ENCODE measurements at regions not wholly inside any gene's neighbourhood (a gene's known extent, or its start where the extent isn't known, plus 50 kb on each side); places are given as distances from the start of the nearest gene placed in this dataset.
A peak's percentile ranks its signal among the peaks of the same experiment; 100 is the strongest.

DNA sequence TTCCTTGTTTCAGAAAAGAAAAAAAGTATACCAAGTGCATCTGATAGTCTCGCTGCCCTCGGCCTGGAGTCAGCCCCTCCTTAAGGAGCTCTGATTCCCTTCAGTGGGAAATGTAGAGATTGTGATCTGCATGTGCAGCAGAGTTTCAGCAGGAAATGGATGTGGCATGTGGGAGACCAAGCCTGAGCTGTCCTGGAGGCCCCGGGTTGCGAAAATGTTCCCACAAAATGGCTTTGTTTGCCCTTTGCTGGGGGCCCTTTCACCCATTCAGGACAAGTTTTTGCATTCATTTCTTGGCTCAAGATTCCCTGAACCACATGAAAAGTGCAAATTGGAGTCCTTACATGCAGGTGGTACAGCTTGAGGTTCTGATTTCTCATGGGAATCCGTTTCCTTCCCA, 230.9 kb downstream of the GADD45G start:
- DNase-seq (ENCODE audit: low read depth) = no peak

DNA sequence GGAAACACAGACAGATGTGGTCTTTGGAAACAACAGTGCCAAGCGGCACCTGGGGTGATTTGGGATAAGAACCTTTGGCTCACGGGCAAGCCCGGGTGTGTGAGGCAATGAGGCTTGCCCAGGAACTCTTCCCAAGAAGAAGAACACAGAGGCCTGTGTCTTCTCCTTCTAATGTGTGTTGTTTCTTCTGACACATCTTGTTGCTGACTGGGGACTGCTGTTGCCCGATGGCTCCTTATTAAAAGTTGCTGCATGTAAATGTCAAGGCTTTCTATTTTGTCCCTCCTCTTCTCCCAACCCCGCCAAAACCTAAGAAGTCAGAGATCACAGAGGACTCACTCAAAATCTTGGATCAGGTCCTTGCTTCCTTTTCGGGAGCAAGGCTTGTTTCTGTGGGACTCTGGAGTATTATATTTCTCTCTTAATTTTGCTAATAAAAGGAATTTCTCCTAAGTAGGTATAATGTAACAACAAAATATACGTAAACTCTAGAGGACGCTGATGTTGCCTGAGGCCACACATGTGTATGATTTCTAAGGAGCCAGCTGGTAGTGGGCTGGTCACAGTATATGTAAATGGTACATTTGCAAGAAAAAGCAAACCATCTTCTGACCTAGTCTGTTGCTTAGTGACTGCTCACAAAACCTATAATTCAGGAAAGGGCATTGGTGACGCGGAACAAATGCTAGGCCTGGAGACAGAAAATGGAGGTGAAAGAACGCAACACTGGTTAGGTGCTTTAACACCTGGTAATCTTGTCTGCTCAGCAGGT, 232.5 kb downstream of the GADD45G start:
- DNase-seq (ENCODE audit: low read depth) = no peak

DNA sequence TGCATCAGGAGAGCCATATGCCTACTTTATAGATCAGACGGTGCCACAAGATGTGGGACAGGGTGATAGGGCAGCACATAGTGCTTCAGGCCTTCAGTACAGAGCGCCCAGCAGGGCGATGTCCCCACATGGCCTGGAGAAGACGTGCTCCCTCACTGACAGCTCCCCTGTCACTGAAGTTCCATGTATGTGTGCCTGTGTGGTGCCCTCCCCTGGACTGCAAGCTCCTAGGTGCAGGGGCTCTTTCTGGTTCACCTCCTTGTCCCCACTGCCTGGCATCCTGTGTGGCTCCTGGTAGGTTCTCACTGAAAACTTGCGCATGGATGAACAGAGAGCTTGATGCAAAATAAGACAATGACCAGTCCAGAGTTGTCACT, 233.1 kb downstream of the GADD45G start:
- no peak for DNase-seq (ENCODE audit: low read depth)

DNA sequence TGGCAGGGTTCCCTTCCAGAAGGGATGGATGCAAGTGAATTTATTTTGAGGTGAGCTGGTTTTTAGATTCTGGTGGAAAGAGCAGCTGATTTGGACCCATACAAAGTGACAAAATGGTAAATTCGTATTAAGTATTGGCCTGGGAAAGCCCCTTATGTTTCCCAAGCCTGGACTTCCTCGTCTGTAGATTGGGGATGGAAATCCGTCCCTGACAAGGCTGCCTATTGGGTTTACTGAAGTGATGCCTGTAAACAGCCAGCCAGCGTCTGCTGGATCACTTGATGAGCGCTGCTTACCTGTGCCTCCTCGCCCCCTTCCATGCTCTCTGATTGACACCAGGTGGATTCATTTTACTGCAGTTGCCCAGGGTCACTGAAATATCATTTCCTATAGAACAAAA, 233.8 kb downstream of the GADD45G start:
- no peak for DNase-seq (ENCODE audit: low read depth)

DNA sequence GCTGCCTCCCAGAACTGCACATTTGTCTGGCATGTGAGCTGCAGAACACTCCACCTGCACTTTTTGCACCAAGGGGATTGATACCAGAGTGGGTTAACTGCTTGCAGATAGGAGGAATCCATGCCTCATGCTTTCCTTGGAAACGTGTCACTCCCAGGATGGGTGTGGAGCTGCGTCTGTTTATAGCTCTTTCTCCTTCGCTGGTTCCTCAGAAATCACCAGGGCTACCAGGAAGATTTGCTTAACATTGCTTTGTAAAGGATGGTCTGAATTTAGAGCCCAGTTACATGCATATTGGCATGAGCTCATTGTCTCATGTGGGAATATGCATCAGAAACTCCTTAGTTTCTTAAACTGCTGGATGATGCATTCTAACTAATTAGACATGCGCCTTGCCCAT, 234.6 kb downstream of the GADD45G start:
- no peak for DNase-seq (ENCODE audit: low read depth)

DNA sequence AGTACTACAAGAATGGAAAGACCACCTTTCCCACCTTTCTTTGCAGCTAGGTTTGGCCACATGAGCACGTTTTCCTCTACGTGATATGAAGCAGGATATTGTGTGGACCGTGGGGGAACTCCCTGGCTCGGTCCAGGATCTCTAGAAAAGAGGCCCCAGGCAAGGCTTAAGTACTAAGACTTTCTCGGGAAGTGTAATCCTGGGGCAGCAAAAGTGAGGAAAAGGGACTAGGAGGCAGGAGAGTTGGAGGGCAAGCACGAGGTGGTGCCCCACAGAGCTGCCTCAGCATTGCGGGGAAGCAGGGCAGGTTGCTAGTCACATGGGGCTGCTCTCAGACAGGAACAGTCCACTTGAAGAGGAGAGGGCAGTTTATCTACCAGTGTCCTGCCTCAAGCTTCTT, 235.1 kb downstream of the GADD45G start:
- no peak for DNase-seq (ENCODE audit: low read depth)

DNA sequence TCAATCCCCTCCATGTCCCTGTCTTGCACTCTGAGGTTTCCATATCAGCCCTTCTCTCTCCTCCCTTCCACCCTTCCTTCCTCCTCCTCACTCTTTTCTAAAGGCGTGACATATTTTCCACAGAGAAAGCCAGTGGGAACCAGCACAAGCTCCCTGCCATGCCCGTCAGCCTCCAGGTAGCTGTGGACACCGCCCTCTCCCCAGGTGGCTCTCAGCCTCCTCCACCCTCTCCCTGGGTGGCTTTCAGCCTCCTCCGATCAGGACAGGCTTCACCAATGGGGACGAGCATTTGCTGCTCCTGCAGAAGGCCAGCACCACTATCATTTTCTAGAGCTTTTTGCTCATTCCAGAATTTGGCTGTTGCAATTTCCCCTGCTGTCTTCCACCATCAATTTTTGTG, 236.6 kb downstream of the GADD45G start:
- DNase-seq (ENCODE audit: low read depth) = no peak

DNA sequence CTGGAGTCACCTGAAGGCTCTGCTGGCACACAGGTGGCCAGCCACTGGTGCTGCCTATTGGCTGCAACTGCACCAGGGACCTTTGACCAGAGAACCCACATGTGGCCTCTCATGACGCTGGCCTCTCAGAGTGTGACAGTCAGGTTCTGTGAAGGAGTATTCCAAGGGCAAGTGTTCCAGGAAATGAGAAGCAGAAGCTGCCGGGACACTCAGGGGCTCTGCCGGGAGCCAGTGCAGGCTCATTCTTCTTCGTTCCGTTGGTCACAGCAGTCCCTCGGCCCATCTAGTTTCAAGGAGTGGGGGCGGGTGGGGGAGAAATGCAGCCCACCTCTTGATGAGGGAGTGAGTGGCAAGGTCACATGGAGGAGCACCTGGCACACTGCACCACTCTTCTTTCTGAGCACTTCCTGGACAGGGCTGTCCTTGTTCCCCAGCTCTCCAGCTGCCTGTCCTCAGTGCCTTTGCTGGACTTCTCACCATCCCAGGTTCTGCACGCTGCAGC, 237.5 kb downstream of the GADD45G start:
- no peak for DNase-seq (ENCODE audit: low read depth)

DNA sequence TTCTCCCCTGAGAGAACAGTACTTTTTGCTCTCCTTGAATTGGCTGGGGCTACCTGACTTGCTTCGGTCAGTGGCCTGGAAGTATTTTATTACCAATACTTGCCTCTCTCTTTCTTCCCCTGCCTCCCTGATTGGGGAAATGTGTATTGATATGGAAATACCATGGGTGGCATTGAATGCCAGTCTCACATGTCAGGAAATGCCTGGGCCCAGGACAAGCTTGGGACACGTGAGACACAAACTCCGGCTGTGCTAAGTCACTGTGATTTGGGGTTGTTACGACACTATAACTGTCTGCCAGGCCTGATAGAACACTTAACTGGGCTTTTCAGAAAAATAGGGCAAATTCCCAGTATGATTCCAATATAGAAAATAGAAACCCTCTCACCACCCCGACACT, 238.3 kb downstream of the GADD45G start:
- DNase-seq (ENCODE audit: low read depth) = no peak

DNA sequence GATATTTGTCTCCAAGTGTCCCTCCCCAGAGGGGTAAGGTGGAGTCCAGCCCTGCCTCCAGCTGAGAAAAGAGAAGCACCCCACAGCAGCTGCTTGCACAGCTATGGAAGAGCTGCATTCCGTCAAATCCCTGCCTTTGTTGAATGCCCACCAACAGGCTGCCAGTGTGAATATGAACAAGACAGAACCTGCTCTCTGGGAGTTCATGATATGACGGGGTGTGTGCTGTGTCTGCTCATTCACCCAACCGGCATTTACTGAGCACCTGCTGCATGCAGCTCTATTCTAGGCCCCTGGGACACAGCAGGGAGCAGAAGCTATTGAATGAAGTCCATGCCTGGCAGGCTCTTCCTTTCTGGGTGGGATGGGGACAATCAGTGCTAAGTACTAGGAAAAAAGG, 238.8 kb downstream of the GADD45G start:
- no peak for DNase-seq (ENCODE audit: low read depth)

DNA sequence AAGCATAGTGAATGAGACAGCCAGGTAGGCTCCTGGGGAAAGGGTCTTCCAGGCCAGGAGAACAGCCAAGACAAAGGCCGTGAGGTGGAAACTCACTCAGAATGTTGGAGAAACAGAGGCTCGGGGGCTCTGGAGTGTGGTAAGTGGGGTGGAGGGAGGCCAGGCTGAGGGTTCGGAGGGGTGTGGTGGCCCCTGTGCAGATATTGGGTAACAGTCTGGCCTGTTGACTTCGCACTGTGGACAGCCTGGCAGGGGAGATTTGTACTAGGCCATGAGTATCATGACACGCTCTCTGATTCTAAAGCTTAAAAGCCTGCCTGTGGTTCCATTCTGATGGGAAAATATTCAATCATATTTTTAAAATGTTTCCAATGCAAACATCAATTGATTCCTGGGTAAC, 239.3 kb downstream of the GADD45G start:
- no peak for DNase-seq (ENCODE audit: low read depth)

DNA sequence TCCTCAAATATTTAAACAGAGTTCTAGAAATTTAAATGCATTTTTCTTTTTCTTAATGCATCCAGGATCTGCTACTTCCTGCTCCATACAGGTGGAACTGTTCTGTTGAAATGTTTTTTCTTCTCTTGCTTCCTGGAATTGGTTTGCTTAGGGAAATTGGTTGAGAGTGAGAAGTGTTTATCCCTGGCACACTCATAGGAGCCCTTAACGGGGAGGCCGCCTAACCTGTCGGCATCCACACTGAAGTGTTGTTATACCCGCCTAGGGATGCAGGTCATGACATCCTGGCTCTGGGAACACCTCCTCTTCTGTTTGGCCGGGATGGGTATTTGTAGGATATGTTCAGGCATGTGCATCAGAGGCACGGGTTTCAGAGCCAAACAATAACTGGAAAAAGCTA, 239.7 kb downstream of the GADD45G start:
- no peak for DNase-seq (ENCODE audit: low read depth)

DNA sequence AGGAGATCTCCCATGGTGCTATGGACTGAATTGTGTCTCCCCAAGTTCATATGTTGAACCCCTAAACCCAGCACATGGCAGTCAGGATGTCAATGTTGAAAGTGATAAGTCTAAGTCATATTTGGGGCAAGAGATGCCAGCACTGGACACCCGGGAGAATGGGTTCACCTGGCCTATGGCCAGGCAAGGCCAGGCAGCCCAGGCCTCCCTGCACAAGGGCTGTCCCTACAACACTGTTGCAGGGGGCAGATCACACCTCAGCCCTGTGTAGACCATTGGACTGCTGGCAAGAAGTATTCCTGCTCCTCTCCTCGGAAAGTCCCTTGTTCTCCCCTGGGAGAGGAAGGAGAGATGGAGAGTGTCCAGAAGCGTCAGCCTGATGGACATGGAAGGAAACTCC, 240.5 kb downstream of the GADD45G start:
- DNase-seq (ENCODE audit: low read depth) = no peak

DNA sequence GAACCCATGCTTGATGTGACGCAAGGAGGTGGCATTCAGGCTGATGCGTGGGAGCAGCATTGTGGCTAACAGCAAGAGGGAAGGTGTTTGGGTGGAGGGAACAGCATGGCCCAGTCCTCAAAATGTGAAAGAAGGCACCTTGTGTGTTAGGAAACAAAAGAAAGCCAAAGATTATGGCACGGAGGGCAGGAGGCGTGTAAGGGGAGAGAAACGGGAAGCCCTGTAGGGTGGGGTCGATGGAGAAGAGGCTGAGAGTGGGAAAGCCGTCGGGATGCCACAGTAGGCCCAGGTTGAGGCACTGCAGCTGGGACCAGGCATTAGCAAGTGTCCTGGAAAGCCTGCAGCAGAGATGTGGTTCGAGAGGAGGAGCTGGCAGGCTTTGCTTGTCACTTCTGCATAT, 241.1 kb downstream of the GADD45G start:
- no peak for DNase-seq (ENCODE audit: low read depth)

DNA sequence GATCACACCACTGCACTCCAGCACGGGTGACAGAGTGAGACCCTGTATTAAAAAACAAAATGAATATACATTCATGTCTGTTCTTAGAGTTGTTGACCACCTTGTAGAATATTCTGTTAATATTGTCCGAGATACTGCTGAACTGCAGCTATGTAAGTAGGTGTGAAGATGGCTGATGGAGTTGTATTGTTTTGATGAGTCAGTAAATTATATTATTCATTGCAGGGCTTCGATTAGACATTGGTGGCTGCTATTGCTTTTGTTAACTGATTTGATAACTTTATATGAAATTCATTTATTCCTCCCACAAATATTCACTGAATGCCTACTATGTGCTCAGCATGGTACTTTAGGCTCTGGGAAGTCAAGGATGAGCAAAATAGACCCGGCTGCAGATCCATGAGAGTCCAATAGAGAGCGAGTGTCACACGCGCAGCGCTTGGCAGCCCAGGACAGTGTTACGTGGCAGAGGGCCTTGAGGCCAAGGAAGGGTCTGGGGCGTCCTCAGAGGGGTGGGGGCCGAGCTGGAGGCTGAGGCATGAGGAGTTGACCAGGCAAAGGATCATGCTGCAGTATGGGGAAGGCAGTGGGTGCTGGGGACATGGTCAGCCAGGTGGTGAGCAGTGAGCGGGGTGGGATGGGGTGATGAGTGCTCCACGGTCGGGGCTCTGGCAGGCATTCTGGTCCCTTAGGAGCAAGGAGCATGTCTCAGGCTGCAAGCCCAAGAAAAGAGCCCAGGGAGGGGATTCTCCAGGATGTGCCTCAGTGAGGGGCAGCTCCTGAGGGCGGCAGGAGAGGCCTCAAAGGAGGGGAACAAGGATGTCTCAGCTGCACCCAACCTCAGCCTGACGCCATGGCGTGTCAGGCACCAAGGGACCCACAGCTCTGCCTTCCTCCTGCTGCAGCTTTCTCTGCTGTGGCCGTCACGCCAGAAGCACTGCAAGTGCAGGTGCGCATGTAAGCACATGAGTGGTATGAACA, 243.5 kb downstream of the GADD45G start:
- DNase-seq (ENCODE audit: low read depth) = no peak

DNA sequence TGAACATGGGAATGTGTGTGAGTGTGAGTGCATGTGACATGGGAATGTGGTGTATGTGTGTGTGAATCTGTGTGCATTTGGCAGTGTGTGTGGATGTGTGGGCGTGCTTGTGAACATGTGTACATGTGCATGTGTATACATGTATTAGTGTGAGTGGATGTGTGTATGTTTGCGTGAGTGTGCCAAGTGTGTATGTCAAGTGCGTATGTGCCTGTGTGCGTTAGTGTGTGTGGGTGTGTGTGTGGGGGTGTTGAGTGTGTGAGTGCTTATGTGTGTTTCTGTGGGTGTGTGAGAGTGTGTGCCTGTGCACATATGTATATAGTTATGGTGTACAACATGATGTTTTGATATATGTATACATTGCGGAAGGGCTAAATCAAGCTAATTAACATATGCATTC, 244.3 kb downstream of the GADD45G start:
- no peak for DNase-seq (ENCODE audit: low read depth)

DNA sequence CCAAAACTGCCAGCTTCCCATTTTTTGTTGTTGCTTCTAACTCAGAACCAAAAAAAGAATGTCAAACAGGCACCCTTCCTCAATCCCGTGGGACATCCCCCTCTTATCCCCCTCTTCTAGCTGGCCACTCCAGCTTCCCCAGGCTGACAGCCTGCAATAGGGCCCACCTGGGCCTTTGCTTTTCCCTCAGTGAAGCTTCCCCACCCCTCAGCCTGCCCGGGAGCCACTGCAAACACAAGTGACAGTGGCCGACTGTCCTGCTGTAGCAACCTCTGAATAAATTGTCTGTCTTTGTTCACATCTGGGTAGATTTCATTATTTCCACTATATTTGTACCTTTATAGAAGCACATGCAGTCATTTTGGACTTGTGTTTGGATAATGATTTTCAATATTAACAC, 245.3 kb downstream of the GADD45G start:
- no peak for DNase-seq (ENCODE audit: low read depth)

DNA sequence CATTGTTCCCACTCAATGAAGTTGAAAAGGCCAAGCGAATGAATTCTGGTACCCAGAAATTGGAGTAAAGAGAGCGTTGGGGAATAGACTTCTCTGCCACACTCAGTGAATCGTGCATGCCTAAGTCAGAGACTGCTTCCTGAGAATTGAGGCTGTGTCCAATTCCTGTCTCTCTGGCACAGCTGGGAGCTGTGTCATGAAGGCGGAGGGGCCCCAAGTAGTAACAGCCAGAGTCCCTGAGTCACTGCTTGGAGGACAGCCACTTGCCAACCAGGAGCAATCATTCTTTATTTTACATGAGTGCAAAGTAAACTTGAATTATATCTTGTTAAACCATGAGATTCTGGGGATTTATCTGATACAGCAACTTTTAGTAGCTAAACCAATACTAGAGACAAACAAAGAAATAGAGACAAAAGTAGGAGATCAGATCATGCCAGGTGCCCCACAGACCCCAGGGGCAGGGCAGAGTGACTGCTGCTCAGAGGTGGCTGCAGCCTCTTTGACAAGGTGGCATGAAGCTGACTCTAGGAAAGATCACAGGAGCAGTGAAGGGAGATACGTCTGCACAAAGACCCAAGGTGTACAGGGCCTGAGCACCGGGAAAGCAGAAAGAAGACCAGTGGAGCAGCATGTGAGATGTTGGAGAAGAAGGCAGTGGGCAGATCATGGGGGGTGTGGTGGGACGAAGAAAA, 246.0 kb downstream of the GADD45G start:
- DNase-seq (ENCODE audit: low read depth) = peak; percentile 21

DNA sequence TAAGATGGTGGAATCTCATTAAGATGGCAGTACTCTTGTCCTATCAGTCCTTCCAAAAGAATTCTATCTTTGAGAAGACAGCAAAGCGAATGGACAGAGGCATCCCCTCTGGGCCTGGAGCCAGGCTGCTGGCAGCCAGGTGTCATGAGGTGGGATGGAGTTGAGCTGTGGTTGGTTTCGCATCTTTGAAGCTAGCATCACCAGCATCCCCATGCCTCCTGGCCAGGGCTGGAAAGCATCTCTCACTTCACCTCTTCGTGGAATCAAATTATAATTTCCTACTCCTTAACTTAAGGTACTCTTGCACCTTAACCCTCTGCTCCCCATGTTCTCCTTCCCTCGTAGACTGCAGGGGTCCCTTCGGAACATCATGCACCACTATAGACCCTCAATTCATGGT, 248.3 kb downstream of the GADD45G start:
- no peak for DNase-seq (ENCODE audit: low read depth)

DNA sequence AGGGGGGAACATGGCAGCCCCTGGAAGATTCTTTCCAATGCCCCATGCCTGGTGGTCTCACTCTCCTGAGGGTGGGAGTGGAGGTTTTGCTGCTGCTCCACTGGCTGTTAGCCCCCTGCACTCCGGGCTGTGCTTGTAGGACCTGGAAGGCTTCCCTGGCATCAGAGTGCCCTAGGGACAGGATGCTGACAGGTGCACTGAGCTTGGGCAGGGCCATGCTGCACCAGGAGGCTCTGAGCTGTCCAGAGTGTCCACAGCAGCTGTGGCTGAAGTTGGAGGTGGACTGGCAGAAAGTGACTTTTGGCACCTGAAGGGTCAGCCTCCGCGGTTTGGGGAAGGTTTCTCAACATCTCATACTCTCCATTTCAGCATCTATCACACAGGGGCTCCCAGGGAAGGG, 249.1 kb downstream of the GADD45G start:
- DNase-seq (ENCODE audit: low read depth) = no peak

DNA sequence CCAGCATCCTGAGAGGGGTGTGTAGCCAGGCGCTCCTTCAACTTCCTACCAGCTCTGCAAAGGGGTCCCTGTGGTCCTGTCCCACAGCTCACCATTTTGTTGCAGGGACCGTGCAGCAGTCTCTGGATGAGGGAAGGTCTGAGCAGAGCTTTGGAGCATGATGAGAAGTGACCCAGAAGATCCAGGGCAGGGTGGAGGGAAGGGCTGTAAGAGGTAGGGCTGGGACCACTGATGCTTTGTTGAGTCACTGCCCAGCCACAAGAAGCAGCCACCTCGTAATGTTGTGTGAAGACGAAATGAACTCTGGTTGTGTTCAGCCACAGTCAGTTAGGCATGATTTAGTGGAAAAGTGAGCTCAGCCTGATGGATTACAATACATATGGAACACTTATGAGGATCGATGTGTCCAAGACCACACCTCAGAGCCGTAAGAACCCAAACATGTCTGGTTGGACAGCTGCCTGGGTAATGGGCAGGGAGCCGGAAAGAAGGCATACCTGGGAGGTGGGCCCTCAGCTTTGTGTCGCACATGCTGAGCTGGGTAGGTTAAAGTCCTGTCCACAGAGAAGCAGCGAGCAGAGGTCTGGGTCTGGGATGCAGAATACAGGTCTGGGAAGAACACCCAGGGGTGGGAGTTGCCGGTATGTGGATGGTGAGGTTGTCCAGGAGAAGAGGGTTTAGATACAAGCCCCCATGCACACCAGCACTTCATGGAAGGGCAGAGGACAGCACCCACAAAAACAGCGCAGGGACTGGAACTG, 250.1 kb downstream of the GADD45G start:
- no peak for DNase-seq (ENCODE audit: low read depth)

All from HT1080 (cell line).